HEK293 (cell line): ENCODE measurements at regions not wholly inside any gene's neighbourhood (a gene's known extent, or its start where the extent isn't known, plus 50 kb on each side); places are given as distances from the start of the nearest gene placed in this dataset.

ENCODE experiments used
- PRDM1 ChIP-seq: fragments of 450-650 bp; formaldehyde crosslinking; IDR thresholded peaks from 2 replicates; pipeline ENCODE4; 2016; ENCODE audit warnings: missing biosample characterization, missing genetic modification characterization
- ZBTB1 ChIP-seq: fragments of 450-650 bp; formaldehyde crosslinking; IDR thresholded peaks from 2 replicates; pipeline ENCODE4 v1.5.1; 2016; ENCODE audit warnings: missing biosample characterization, missing genetic modification characterization
- ZBTB17 ChIP-seq: fragments of 450-650 bp; formaldehyde crosslinking; IDR thresholded peaks from 2 replicates; pipeline ENCODE4 v1.5.1; 2016; ENCODE audit warnings: missing biosample characterization, missing genetic modification characterization
- ZFP41 ChIP-seq: fragments of 450-650 bp; formaldehyde crosslinking; IDR thresholded peaks from 2 replicates; pipeline ENCODE4 v1.5.1; 2016; ENCODE audit warnings: missing biosample characterization, missing genetic modification characterization, borderline replicate concordance
- ZNF121 ChIP-seq: fragments of 450-650 bp; formaldehyde crosslinking; IDR thresholded peaks from 2 replicates; pipeline ENCODE4 v1.5.1; 2016; ENCODE audit warnings: missing biosample characterization, missing genetic modification characterization
- ZNF18 ChIP-seq: fragments of 450-650 bp; formaldehyde crosslinking; IDR thresholded peaks from 2 replicates; pipeline ENCODE4 v1.5.1; 2016; ENCODE audit warnings: missing biosample characterization, missing genetic modification characterization
- ZNF184 ChIP-seq: fragments of 450-650 bp; IDR thresholded peaks from 2 replicates; pipeline ENCODE4 v1.5.1; 2018; ENCODE audit warnings: missing biosample characterization, mild to moderate bottlenecking, missing genetic modification characterization
- ZNF571 ChIP-seq: fragments of 450-650 bp; formaldehyde crosslinking; IDR thresholded peaks from 2 replicates; pipeline ENCODE4 v1.5.0; 2017; ENCODE audit warnings: missing biosample characterization, missing genetic modification characterization
- ZNF670 ChIP-seq: fragments of 450-650 bp; formaldehyde crosslinking; IDR thresholded peaks from 2 replicates; pipeline ENCODE4 v1.5.1; 2016; ENCODE audit warnings: missing biosample characterization, missing genetic modification characterization, low read depth
- ZNF785 ChIP-seq: fragments of 450-650 bp; formaldehyde crosslinking; IDR thresholded peaks from 2 replicates; pipeline ENCODE4 v1.5.1; 2016; ENCODE audit warnings: missing biosample characterization, missing genetic modification characterization
- ZSCAN23 ChIP-seq: fragments of 450-650 bp; formaldehyde crosslinking; IDR thresholded peaks from 2 replicates; pipeline ENCODE4 v1.5.1; 2016; ENCODE audit warnings: missing biosample characterization, missing genetic modification characterization
- TF ChIP-seq, protein P1 (sequence below): fragments of 450-650 bp; formaldehyde crosslinking; IDR thresholded peaks from 2 replicates; pipeline ENCODE4 v1.5.1; 2016; ENCODE audit warnings: missing biosample characterization, missing genetic modification characterization
- TF ChIP-seq, protein P2 (sequence below): fragments of 450-650 bp; formaldehyde crosslinking; IDR thresholded peaks from 2 replicates; pipeline ENCODE4 v1.5.1; 2016; ENCODE audit warnings: missing biosample characterization, missing genetic modification characterization

GRCh38 chr5:91503321-91503720, 120.2 kb upstream of the ARRDC3 start:
- TF ChIP-seq ZNF184 (tag by site-specific recombination) (no peak), ZNF670 (tag by site-specific recombination) (no peak), ZNF121 (tag by site-specific recombination) (no peak), ZBTB1 (tag by site-specific recombination) (no peak), ZNF571 (no peak), ZSCAN23 (tag by site-specific recombination) (no peak), ZFP41 (tag by site-specific recombination) (no peak), ZBTB17 (tag by site-specific recombination) (no peak), ZNF785 (tag by site-specific recombination) (no peak), PRDM1 (tag by site-specific recombination) (no peak), ZNF18 (no peak)
- TF ChIP-seq, protein P1, sequence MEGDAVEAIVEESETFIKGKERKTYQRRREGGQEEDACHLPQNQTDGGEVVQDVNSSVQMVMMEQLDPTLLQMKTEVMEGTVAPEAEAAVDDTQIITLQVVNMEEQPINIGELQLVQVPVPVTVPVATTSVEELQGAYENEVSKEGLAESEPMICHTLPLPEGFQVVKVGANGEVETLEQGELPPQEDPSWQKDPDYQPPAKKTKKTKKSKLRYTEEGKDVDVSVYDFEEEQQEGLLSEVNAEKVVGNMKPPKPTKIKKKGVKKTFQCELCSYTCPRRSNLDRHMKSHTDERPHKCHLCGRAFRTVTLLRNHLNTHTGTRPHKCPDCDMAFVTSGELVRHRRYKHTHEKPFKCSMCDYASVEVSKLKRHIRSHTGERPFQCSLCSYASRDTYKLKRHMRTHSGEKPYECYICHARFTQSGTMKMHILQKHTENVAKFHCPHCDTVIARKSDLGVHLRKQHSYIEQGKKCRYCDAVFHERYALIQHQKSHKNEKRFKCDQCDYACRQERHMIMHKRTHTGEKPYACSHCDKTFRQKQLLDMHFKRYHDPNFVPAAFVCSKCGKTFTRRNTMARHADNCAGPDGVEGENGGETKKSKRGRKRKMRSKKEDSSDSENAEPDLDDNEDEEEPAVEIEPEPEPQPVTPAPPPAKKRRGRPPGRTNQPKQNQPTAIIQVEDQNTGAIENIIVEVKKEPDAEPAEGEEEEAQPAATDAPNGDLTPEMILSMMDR (tag by site-specific recombination), result no peak
- TF ChIP-seq, protein P2, sequence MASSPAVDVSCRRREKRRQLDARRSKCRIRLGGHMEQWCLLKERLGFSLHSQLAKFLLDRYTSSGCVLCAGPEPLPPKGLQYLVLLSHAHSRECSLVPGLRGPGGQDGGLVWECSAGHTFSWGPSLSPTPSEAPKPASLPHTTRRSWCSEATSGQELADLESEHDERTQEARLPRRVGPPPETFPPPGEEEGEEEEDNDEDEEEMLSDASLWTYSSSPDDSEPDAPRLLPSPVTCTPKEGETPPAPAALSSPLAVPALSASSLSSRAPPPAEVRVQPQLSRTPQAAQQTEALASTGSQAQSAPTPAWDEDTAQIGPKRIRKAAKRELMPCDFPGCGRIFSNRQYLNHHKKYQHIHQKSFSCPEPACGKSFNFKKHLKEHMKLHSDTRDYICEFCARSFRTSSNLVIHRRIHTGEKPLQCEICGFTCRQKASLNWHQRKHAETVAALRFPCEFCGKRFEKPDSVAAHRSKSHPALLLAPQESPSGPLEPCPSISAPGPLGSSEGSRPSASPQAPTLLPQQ, result no peak
